ENCODE measurements at regions not wholly inside any gene's neighbourhood (a gene's known extent, or its start where the extent isn't known, plus 50 kb on each side); places are given as distances from the start of the nearest gene placed in this dataset.
"Not testable (repeated sequence)": the region's sequence is repeated elsewhere in the genome, so short reads cannot be mapped to it uniquely, and the experiment has no call there.

DNA sequence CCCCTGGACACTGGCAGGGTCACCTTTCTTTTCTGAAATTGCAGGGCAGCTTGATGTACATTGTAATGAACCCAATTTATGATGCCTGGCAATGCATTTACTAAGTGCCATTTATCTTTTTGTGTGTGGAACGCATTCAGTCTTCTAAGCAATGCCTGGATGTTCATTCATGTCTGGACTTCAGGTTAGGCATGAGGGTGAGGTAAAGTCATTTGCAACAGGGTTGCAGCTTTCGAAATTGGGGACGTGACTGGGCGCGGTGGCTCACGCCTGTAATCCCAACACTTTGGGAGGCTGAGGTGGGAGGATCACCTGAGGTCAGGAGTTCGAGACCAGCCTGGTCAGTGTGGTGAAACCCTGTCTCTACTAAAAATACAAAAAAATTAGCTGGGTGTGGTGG lies 134.6 kb downstream of the SOX4 start:
- Histone ChIP-seq H3K4me3 (ENCODE audit: low read depth, low read length) (no peak overlapping the region), H3K36me3 (ENCODE audit: control insufficient read depth, insufficient read depth, low read length) (no peaks in the 10 kb centered on the region), H3K27me3 (ENCODE audit: control insufficient read depth, insufficient read depth, low read length) (no peaks in the 10 kb centered on the region)
- DNase-seq (ENCODE audit: low read depth), result no peak
- TF ChIP-seq, protein P1, sequence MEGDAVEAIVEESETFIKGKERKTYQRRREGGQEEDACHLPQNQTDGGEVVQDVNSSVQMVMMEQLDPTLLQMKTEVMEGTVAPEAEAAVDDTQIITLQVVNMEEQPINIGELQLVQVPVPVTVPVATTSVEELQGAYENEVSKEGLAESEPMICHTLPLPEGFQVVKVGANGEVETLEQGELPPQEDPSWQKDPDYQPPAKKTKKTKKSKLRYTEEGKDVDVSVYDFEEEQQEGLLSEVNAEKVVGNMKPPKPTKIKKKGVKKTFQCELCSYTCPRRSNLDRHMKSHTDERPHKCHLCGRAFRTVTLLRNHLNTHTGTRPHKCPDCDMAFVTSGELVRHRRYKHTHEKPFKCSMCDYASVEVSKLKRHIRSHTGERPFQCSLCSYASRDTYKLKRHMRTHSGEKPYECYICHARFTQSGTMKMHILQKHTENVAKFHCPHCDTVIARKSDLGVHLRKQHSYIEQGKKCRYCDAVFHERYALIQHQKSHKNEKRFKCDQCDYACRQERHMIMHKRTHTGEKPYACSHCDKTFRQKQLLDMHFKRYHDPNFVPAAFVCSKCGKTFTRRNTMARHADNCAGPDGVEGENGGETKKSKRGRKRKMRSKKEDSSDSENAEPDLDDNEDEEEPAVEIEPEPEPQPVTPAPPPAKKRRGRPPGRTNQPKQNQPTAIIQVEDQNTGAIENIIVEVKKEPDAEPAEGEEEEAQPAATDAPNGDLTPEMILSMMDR (IDR thresholded peaks at IDR 0.05; ENCODE audit: insufficient read depth, low read length, poor library complexity, severe bottlenecking), result no peak

DNA sequence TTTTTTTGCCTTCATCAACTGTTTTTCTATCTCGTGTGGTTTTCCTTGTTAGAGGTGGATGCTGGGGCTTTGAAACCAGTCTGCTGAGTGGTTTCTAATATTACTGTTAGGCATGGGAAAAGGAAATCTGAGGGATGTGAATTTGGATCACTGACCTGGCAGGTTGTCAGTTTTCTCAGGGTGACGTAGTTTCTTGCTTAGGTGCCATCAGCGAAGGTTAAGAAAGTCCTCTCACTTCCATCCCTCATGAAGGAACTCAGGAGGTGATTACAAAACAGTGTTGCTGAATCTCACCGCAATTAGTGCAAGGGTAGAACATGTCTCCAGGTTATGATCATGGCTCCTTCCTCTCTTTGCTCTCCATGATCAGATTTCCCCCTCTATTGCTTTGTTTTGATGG lies 135.9 kb downstream of the SOX4 start:
- Histone ChIP-seq H3K27me3 (ENCODE audit: control insufficient read depth, insufficient read depth, low read length) (no peaks in the 10 kb centered on the region), H3K4me3 (ENCODE audit: low read depth, low read length) (no peak overlapping the region), H3K36me3 (ENCODE audit: control insufficient read depth, insufficient read depth, low read length) (no peaks in the 10 kb centered on the region)
- TF ChIP-seq, protein P1 (IDR thresholded peaks at IDR 0.05; ENCODE audit: insufficient read depth, low read length, poor library complexity, severe bottlenecking), result no peak
- no peak for DNase-seq (ENCODE audit: low read depth)

DNA sequence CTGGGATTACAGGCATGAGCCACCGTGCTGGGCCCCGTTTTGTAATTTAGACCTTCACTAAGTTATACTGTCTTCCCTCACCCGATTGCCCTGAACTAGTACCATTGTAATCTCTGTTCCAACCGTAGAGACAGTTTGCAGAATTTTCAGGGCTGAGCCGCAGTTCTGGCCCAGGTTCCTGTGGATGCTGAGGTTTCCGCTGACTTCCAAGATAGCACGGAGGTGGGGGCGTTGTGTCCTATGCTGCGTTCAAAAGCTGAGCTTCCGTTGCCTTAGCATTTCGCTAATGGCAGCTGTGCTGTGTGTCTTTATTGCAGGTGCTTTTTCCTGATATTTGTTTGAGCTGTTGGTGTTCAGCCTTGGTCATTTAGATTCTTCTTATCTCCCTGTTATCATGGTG lies 137.0 kb downstream of the SOX4 start:
- TF ChIP-seq, protein P1 (IDR thresholded peaks at IDR 0.05; ENCODE audit: insufficient read depth, low read length, poor library complexity, severe bottlenecking), result no peak

DNA sequence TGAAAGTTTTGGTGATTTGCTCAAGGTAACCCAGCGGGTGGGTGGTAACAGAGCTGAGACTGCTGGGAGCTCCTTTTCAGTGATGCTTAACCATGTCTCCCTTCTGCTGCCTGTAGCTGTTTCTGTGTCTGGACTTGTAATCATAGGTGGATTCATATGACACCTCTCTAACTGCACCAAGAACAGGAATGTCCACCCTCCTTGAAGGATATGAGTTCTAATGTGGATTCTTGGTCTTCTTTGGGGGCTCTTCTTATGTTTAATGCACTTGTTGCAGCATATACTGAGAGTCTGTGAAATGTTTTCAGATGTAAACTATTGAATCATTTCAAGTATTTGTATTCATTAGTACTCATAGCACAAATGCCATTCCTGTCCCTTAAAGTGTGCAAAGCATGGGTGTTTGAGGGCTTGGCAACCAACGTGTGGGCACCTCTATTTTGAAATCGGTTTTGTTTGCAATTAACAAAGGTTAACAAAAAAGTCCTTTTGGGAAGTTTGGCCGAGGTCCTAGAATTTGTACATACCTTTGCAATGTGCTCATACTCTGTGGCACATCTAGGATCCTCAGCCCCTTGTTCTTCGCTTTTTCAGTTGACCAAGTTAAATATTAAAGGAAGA lies 138.0 kb downstream of the SOX4 start:
- Histone ChIP-seq H3K27me3 (ENCODE audit: control insufficient read depth, insufficient read depth, low read length) (no peaks in the 10 kb centered on the region), H3K36me3 (ENCODE audit: control insufficient read depth, insufficient read depth, low read length) (no peaks in the 10 kb centered on the region), H3K4me3 (ENCODE audit: low read depth, low read length) (no peak overlapping the region)
- DNase-seq (ENCODE audit: low read depth), result peak; percentile 77
- TF ChIP-seq, protein P1 (IDR thresholded peaks at IDR 0.05; ENCODE audit: insufficient read depth, low read length, poor library complexity, severe bottlenecking), result no peak

More for the DNA sequence above, 137.0 kb downstream of the SOX4 start:
- H3K27me3 ChIP-seq (ENCODE audit: control insufficient read depth, insufficient read depth, low read length), result no peaks in the 10 kb centered on the region
- no peak for DNase-seq (ENCODE audit: low read depth)
- H3K36me3 ChIP-seq (ENCODE audit: control insufficient read depth, insufficient read depth, low read length), result no peaks in the 10 kb centered on the region
- no peak overlapping the region for H3K4me3 ChIP-seq (ENCODE audit: low read depth, low read length)

DNA sequence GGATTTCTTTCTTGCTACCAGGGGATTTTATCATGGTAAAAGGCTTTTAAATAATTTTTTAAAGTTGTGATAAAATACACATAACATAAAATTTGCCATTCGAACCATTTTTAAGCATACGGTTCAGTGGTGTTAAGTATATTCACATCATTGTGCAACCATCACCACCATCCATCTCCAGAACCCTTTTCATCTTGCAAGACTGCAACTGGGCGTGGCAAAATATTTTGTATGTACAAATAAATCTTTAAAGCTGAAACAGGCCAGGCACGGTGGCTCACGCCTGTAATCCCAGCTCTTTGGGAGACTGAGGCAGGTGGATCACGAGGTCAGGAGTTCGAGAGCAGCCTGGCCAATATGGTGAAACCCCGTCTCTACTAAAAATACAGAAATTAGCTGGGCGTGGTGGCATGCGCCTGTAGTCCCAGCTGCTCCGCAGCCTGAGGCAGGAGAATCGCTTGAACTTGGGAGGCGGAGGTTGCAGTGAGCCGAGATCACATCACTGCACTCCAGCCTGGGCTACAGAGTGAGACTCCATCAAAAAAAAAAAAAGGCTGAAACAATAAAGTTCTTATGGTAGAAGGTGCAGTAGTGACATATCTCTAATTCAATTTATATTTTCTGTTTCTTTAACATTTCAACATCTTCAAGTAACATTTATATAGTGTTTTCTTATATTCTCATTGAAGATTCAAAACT lies 138.6 kb downstream of the SOX4 start:
- H3K4me3 ChIP-seq (ENCODE audit: low read depth, low read length); H3K36me3 ChIP-seq (ENCODE audit: control insufficient read depth, insufficient read depth, low read length); DNase-seq (ENCODE audit: low read depth): not testable (repeated sequence)

DNA sequence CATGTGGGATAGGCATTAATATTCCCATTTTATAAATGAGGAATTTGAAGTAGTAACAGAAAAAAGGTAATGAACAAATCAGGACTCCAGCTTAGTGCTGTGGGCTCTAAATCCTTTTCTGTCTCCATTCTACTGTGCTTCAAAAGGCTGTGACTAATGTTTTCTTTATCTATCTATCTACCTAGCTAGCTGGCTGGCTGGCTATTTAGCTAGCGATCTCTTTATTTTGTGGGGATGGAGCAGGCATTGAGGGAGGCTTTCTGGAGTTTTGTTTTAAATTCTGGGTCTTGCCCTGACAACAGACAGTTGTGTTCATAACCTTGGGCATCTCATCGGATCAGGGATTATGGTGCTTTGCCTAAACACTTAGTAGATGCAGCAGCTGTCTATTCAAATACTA lies 139.2 kb downstream of the SOX4 start:
- Histone ChIP-seq H3K4me3 (ENCODE audit: low read depth, low read length) (no peak overlapping the region), H3K27me3 (ENCODE audit: control insufficient read depth, insufficient read depth, low read length) (no peaks in the 10 kb centered on the region), H3K36me3 (ENCODE audit: control insufficient read depth, insufficient read depth, low read length) (no peaks in the 10 kb centered on the region)
- DNase-seq (ENCODE audit: low read depth), result no peak
- TF ChIP-seq, protein P1 (IDR thresholded peaks at IDR 0.05; ENCODE audit: insufficient read depth, low read length, poor library complexity, severe bottlenecking), result no peak

More for the DNA sequence above, 138.6 kb downstream of the SOX4 start:
- not testable (repeated sequence) for H3K27me3 ChIP-seq (ENCODE audit: control insufficient read depth, insufficient read depth, low read length)
